ENCODE measurements at regions not wholly inside any gene's neighbourhood (a gene's known extent, or its start where the extent isn't known, plus 50 kb on each side); places are given as distances from the start of the nearest gene placed in this dataset.

DNA sequence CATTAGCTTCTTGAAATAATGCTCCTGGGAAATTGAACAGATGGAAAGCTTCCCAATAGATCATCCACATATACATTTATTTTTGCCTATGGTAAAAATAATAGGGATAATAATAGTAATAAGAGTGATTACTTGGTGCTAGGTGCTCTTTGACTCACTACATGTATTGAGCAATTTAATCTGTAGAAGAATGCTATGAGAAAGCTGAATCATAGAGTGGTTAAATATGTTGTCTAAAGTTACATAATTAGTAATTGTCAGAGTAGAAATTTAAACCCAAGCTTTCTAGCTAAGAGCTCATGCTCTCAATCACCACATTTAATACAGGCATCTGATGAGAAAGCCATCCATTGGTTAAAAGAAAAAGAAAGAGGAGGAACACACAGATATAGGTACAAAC, 590.5 kb upstream of the SLC8A1 start:
- Histone ChIP-seq H3K4me3 (ENCODE audit: low read length in 2 of 2) (no peak overlapping the region), H2BK5ac (ENCODE audit: low read length) (no peak overlapping the region), H2BK12ac (ENCODE audit: low read length) (no peak overlapping the region), H3K4ac (ENCODE audit: low read length) (no peak overlapping the region), H3K79me1 (ENCODE audit: low read depth, low read length) (no peaks in the 10 kb centered on the region), H3K27me3 (ENCODE audit: control insufficient read depth in 3 of 3, insufficient read depth in 3 of 3, low read depth in 1 of 3, low read length in 3 of 3) (no peaks in the 10 kb centered on the region), H4K8ac (ENCODE audit: low read depth, low read length) (no peak overlapping the region), H2AK5ac (ENCODE audit: low read depth, low read length) (no peak overlapping the region), H3K4me2 (ENCODE audit: insufficient read depth, low read length, poor library complexity, severe bottlenecking) (no peak overlapping the region), H3K36me3 (replicated peaks in 1 of 2; ENCODE audit: control insufficient read depth in 2 of 2, insufficient read depth in 2 of 2, low read length in 2 of 2) (no peaks in the 10 kb centered on the region), H3K18ac (ENCODE audit: low read length) (no peak overlapping the region), H3K27ac (replicated peaks; ENCODE audit: low read length) (no peak overlapping the region), H3K4me1 (ENCODE audit: control insufficient read depth in 2 of 2, insufficient read depth in 1 of 2, low read depth in 1 of 2, low read length in 2 of 2) (no peaks in the 10 kb centered on the region), H3K9me3 (replicated peaks in 1 of 2; ENCODE audit: control insufficient read depth in 2 of 2, insufficient read depth in 1 of 2, low read depth in 1 of 2, low read length in 2 of 2) (no peaks in the 10 kb centered on the region), H3K23ac (ENCODE audit: low read depth, low read length, poor library complexity) (no peak overlapping the region), H2BK120ac (ENCODE audit: low read depth, low read length) (no peak overlapping the region), H3K14ac (ENCODE audit: low read length) (no peak overlapping the region), H2AFZ (ENCODE audit: low read length) (no peak overlapping the region), H4K91ac (ENCODE audit: low read depth, low read length, poor library complexity) (no peak overlapping the region), H3K9ac (ENCODE audit: low read depth, low read length, poor library complexity) (no peak overlapping the region), H2BK15ac (ENCODE audit: low read length) (no peak overlapping the region)
- no peak for DNase-seq (ENCODE audit: low spot score)

GRCh38 chr2:41061356-41061755, 609.5 kb upstream of the SLC8A1 start:
- no peaks in the 10 kb centered on the region for H3K9me3 ChIP-seq (replicated peaks in 1 of 2; ENCODE audit: control insufficient read depth in 2 of 2, insufficient read depth in 1 of 2, low read depth in 1 of 2, low read length in 2 of 2)
- no peak overlapping the region for H2BK5ac ChIP-seq (ENCODE audit: low read length)
- no peak overlapping the region for H3K4ac ChIP-seq (ENCODE audit: low read length)
- H3K27me3 ChIP-seq (ENCODE audit: control insufficient read depth in 3 of 3, insufficient read depth in 3 of 3, low read depth in 1 of 3, low read length in 3 of 3) = no peaks in the 10 kb centered on the region
- H2BK15ac ChIP-seq (ENCODE audit: low read length) = no peak overlapping the region
- no peak for DNase-seq (ENCODE audit: low spot score)
- no peaks in the 10 kb centered on the region for H3K79me1 ChIP-seq (ENCODE audit: low read depth, low read length)
- H3K4me1 ChIP-seq (ENCODE audit: control insufficient read depth in 2 of 2, insufficient read depth in 1 of 2, low read depth in 1 of 2, low read length in 2 of 2) = no peaks in the 10 kb centered on the region
- H2AK5ac ChIP-seq (ENCODE audit: low read depth, low read length) = no peak overlapping the region
- H3K27ac ChIP-seq (replicated peaks; ENCODE audit: low read length) = no peak overlapping the region
- no peak overlapping the region for H3K4me3 ChIP-seq (ENCODE audit: low read length in 2 of 2)
- H3K4me2 ChIP-seq (ENCODE audit: insufficient read depth, low read length, poor library complexity, severe bottlenecking) = no peak overlapping the region
- H3K18ac ChIP-seq (ENCODE audit: low read length) = no peak overlapping the region
- H3K9ac ChIP-seq (ENCODE audit: low read depth, low read length, poor library complexity) = no peak overlapping the region
- no peak overlapping the region for H2AFZ ChIP-seq (ENCODE audit: low read length)
- H4K91ac ChIP-seq (ENCODE audit: low read depth, low read length, poor library complexity) = no peak overlapping the region
- no peak overlapping the region for H2BK12ac ChIP-seq (ENCODE audit: low read length)
- H3K23ac ChIP-seq (ENCODE audit: low read depth, low read length, poor library complexity) = no peak overlapping the region
- no peak overlapping the region for H2BK120ac ChIP-seq (ENCODE audit: low read depth, low read length)
- H3K36me3 ChIP-seq (replicated peaks in 1 of 2; ENCODE audit: control insufficient read depth in 2 of 2, insufficient read depth in 2 of 2, low read length in 2 of 2) = no peaks in the 10 kb centered on the region
- no peak overlapping the region for H3K14ac ChIP-seq (ENCODE audit: low read length)
- H4K8ac ChIP-seq (ENCODE audit: low read depth, low read length) = no peak overlapping the region

DNA sequence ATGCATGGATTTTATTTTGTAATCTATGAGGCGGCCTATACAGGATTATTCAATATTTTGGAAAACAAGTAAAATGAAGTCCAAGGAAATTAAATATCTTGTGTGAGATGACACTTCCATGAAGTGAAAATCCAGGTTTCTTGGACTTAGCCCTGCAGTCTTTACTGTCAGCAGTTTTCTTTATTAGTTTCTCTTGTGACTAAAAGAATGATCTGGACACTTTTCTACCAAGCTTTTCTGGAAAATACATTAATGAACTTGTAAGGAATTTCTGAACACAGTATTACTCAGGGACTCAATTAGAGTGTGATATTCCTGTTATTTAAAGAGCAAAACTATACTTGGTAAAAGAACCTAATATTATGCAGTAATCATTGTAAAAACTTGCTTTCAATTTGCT, 610.4 kb upstream of the SLC8A1 start:
- Histone ChIP-seq H2BK5ac (ENCODE audit: low read length) (no peak overlapping the region), H3K4me2 (ENCODE audit: insufficient read depth, low read length, poor library complexity, severe bottlenecking) (no peak overlapping the region), H3K9me3 (replicated peaks in 1 of 2; ENCODE audit: control insufficient read depth in 2 of 2, insufficient read depth in 1 of 2, low read depth in 1 of 2, low read length in 2 of 2) (no peaks in the 10 kb centered on the region), H3K27me3 (ENCODE audit: control insufficient read depth in 3 of 3, insufficient read depth in 3 of 3, low read depth in 1 of 3, low read length in 3 of 3) (no peaks in the 10 kb centered on the region), H2AFZ (ENCODE audit: low read length) (no peak overlapping the region), H3K27ac (replicated peaks; ENCODE audit: low read length) (no peak overlapping the region), H2BK120ac (ENCODE audit: low read depth, low read length) (no peak overlapping the region), H2AK5ac (ENCODE audit: low read depth, low read length) (no peak overlapping the region), H3K4ac (ENCODE audit: low read length) (no peak overlapping the region), H3K9ac (ENCODE audit: low read depth, low read length, poor library complexity) (no peak overlapping the region), H3K79me1 (ENCODE audit: low read depth, low read length) (no peaks in the 10 kb centered on the region), H4K8ac (ENCODE audit: low read depth, low read length) (no peak overlapping the region), H3K4me1 (ENCODE audit: control insufficient read depth in 2 of 2, insufficient read depth in 1 of 2, low read depth in 1 of 2, low read length in 2 of 2) (no peaks in the 10 kb centered on the region), H2BK12ac (ENCODE audit: low read length) (no peak overlapping the region), H3K18ac (ENCODE audit: low read length) (no peak overlapping the region), H4K91ac (ENCODE audit: low read depth, low read length, poor library complexity) (no peak overlapping the region), H3K4me3 (ENCODE audit: low read length in 2 of 2) (no peak overlapping the region), H3K36me3 (replicated peaks in 1 of 2; ENCODE audit: control insufficient read depth in 2 of 2, insufficient read depth in 2 of 2, low read length in 2 of 2) (no peaks in the 10 kb centered on the region), H3K14ac (ENCODE audit: low read length) (no peak overlapping the region), H2BK15ac (ENCODE audit: low read length) (no peak overlapping the region), H3K23ac (ENCODE audit: low read depth, low read length, poor library complexity) (no peak overlapping the region)
- WGBS, 2 donors (ENCODE audit: extremely low coverage in 2 of 2, insufficient read length in 2 of 2, insufficient replicate concordance in 1 of 2) = no CpG with 5 or more reads among the region's 1 CpG
- no peak for DNase-seq (ENCODE audit: low spot score)

GRCh38 chr2:41066168-41066567, 614.3 kb upstream of the SLC8A1 start:
- Histone ChIP-seq H4K91ac (ENCODE audit: low read depth, low read length, poor library complexity) (no peak overlapping the region), H3K9ac (ENCODE audit: low read depth, low read length, poor library complexity) (no peak overlapping the region), H2BK12ac (ENCODE audit: low read length) (no peak overlapping the region), H3K4ac (ENCODE audit: low read length) (no peak overlapping the region), H3K27ac (replicated peaks; ENCODE audit: low read length) (no peak overlapping the region), H2AK5ac (ENCODE audit: low read depth, low read length) (no peak overlapping the region), H3K27me3 (ENCODE audit: control insufficient read depth in 3 of 3, insufficient read depth in 3 of 3, low read depth in 1 of 3, low read length in 3 of 3) (no peaks in the 10 kb centered on the region), H3K36me3 (replicated peaks in 1 of 2; ENCODE audit: control insufficient read depth in 2 of 2, insufficient read depth in 2 of 2, low read length in 2 of 2) (no peaks in the 10 kb centered on the region), H2AFZ (ENCODE audit: low read length) (no peak overlapping the region), H3K18ac (ENCODE audit: low read length) (no peak overlapping the region), H2BK5ac (ENCODE audit: low read length) (no peak overlapping the region), H2BK15ac (ENCODE audit: low read length) (no peak overlapping the region), H3K23ac (ENCODE audit: low read depth, low read length, poor library complexity) (no peak overlapping the region), H3K4me1 (ENCODE audit: control insufficient read depth in 2 of 2, insufficient read depth in 1 of 2, low read depth in 1 of 2, low read length in 2 of 2) (no peaks in the 10 kb centered on the region), H3K14ac (ENCODE audit: low read length) (no peak overlapping the region), H4K8ac (ENCODE audit: low read depth, low read length) (no peak overlapping the region), H2BK120ac (ENCODE audit: low read depth, low read length) (no peak overlapping the region), H3K4me2 (ENCODE audit: insufficient read depth, low read length, poor library complexity, severe bottlenecking) (no peak overlapping the region), H3K4me3 (ENCODE audit: low read length in 2 of 2) (no peak overlapping the region), H3K9me3 (replicated peaks in 1 of 2; ENCODE audit: control insufficient read depth in 2 of 2, insufficient read depth in 1 of 2, low read depth in 1 of 2, low read length in 2 of 2) (no peaks in the 10 kb centered on the region), H3K79me1 (ENCODE audit: low read depth, low read length) (no peaks in the 10 kb centered on the region)
- no CpG with 5 or more reads among the region's 2 CpGs for WGBS, 2 donors (ENCODE audit: extremely low coverage in 2 of 2, insufficient read length in 2 of 2, insufficient replicate concordance in 1 of 2)
- no peak for DNase-seq (ENCODE audit: low spot score)
